H1 (cell line): ENCODE measurements at regions not wholly inside any gene's neighbourhood (a gene's known extent, or its start where the extent isn't known, plus 50 kb on each side); places are given as distances from the start of the nearest gene placed in this dataset.

Source experiments
- CHD2 ChIP-seq: IDR thresholded peaks from 2 replicates; pipeline ENCODE4 v1.6.1; 2012; ENCODE audit warnings: low read length, improper control_type of control experiment
- GABPA ChIP-seq: IDR thresholded peaks from 2 replicates; pipeline ENCODE4 v1.6.1; 2011; ENCODE audit warnings: mild to moderate bottlenecking, low read length, moderate library complexity, borderline replicate concordance; ENCODE audit not compliant: insufficient read depth
- POLR2A ChIP-seq, 2 experiments: IDR thresholded peaks; 1 replicate in 1 of 2; 2 replicates in 1 of 2; pipeline ENCODE4 v1.6.1; 2011; ENCODE audit warnings: low read depth in 2 of 2, low read length in 2 of 2, mild to moderate bottlenecking in 2 of 2; ENCODE audit errors: control extremely low read depth in 1 of 2
- POLR2AphosphoS5 ChIP-seq: IDR thresholded peaks from 2 replicates; pipeline ENCODE4 v1.6.1; 2011; ENCODE audit warnings: low read depth, low read length
- POU5F1 ChIP-seq: IDR thresholded peaks from 2 replicates; pipeline ENCODE4 v1.6.1; 2011; ENCODE audit warnings: low read depth, mild to moderate bottlenecking, low read length, moderate library complexity
- RNF2 ChIP-seq: fragments of 200-900, 300-1000 bp; sonication (generic); IDR thresholded peaks from 2 replicates; pipeline ENCODE4 v1.7.1; 2016; ENCODE audit warnings: borderline replicate concordance, low read depth, mild to moderate bottlenecking, antibody characterized with exemption, low read length; ENCODE audit not compliant: poor library complexity, severe bottlenecking; ENCODE audit errors: missing control alignments
- SIRT6 ChIP-seq: IDR thresholded peaks from one replicate; pipeline ENCODE4 v1.7.1; 2012; ENCODE audit warnings: low read length, inconsistent platforms
- SP2 ChIP-seq: IDR thresholded peaks from 2 replicates; pipeline ENCODE4 v1.6.1; 2012; ENCODE audit warnings: mild to moderate bottlenecking, low read length, inconsistent platforms
- SUZ12 ChIP-seq: fragments of 200-600 bp; sonication (generic); IDR thresholded peaks from 2 replicates; pipeline ENCODE4 v1.6.1; 2012; ENCODE audit warnings: mild to moderate bottlenecking, inconsistent platforms, low read length, moderate library complexity, mixed read lengths
- TAF7 ChIP-seq: optimal IDR thresholded peaks from 2 replicates; pipeline ENCODE3; 2011; ENCODE audit warnings: low read depth, mild to moderate bottlenecking, inconsistent platforms, low read length, moderate library complexity, borderline replicate concordance
- TF ChIP-seq, protein P1 (sequence below), 3 experiments: IDR thresholded peaks; 1 replicate in 2 of 3; 2 replicates in 1 of 3; pipeline versions ENCODE4 v1.5.1 to v1.6.1; 2011; ENCODE audit warnings: low read length in 3 of 3, mild to moderate bottlenecking in 3 of 3, inconsistent platforms in 2 of 3, low read depth in 1 of 3, moderate library complexity in 1 of 3; ENCODE audit not compliant: insufficient read depth in 1 of 3; ENCODE audit errors: control extremely low read depth in 1 of 3
- TF ChIP-seq, protein P2 (sequence below): IDR thresholded peaks from 2 replicates; pipeline ENCODE4 v1.6.1; 2011; ENCODE audit warnings: low read length, improper control_type of control experiment
- TF ChIP-seq, protein P3 (sequence below): IDR thresholded peaks from 2 replicates; pipeline ENCODE4 v1.6.1; 2012; ENCODE audit warnings: inconsistent platforms

DNA sequence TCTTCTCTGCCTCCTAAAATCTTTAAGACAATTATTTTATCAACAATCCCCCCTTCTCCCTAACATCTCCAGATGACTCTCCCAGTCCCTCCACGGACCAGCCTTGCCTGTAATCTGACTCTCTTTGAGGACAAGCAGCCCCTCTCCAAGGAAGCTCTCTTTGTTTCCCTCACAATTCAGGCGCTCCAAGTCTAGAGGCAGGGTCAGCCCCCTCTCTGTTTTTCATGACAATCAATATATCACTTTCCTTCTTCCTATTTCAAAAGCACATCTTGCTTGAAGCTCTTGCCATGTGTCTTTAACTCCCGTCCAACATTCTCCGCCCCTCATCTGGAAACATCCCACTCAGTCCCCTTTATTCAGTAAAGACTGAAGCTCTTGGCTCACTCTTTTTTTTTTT, 393.4 kb upstream of the SULF2 start:
- TF ChIP-seq, protein P1, sequence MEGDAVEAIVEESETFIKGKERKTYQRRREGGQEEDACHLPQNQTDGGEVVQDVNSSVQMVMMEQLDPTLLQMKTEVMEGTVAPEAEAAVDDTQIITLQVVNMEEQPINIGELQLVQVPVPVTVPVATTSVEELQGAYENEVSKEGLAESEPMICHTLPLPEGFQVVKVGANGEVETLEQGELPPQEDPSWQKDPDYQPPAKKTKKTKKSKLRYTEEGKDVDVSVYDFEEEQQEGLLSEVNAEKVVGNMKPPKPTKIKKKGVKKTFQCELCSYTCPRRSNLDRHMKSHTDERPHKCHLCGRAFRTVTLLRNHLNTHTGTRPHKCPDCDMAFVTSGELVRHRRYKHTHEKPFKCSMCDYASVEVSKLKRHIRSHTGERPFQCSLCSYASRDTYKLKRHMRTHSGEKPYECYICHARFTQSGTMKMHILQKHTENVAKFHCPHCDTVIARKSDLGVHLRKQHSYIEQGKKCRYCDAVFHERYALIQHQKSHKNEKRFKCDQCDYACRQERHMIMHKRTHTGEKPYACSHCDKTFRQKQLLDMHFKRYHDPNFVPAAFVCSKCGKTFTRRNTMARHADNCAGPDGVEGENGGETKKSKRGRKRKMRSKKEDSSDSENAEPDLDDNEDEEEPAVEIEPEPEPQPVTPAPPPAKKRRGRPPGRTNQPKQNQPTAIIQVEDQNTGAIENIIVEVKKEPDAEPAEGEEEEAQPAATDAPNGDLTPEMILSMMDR (IDR thresholded peaks at IDR 0.05; ENCODE audit: control extremely low read depth in 1 of 3, insufficient read depth in 1 of 3, low read depth in 1 of 3, low read length in 3 of 3): no peak
- TF ChIP-seq CHD2: no peak
- no peak for TF ChIP-seq POLR2A (IDR thresholded peaks at IDR 0.05; ENCODE audit: control extremely low read depth in 1 of 2, low read depth in 2 of 2, low read length in 2 of 2)
- no peak for TF ChIP-seq GABPA
- no peak for TF ChIP-seq POU5F1
- TF ChIP-seq SP2: no peak
- no peak for TF ChIP-seq SIRT6
- TF ChIP-seq, protein P2, sequence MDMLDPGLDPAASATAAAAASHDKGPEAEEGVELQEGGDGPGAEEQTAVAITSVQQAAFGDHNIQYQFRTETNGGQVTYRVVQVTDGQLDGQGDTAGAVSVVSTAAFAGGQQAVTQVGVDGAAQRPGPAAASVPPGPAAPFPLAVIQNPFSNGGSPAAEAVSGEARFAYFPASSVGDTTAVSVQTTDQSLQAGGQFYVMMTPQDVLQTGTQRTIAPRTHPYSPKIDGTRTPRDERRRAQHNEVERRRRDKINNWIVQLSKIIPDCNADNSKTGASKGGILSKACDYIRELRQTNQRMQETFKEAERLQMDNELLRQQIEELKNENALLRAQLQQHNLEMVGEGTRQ: no peak
- TF ChIP-seq RNF2: no peak
- TF ChIP-seq, protein P3, sequence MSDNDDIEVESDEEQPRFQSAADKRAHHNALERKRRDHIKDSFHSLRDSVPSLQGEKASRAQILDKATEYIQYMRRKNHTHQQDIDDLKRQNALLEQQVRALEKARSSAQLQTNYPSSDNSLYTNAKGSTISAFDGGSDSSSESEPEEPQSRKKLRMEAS: no peak
- no peak for TF ChIP-seq SUZ12
- no peak for TF ChIP-seq POLR2AphosphoS5
- TF ChIP-seq TAF7: no peak
